AG04449 (cell line): ENCODE measurements at regions not wholly inside any gene's neighbourhood (a gene's known extent, or its start where the extent isn't known, plus 50 kb on each side); places are given as distances from the start of the nearest gene placed in this dataset.
"Not testable (repeated sequence)": the region's sequence is repeated elsewhere in the genome, so short reads cannot be mapped to it uniquely, and the experiment has no call there.

Source experiments
- CTCF ChIA-PET: fragments of 350-600 bp; formaldehyde crosslinking; extraction: SDS; loops from one replicate; lab custom pipeline; 2021; ENCODE audit warnings: antibody characterized with exemption; lab: Yijun Ruan, JAX
- POLR2A ChIA-PET: fragments of 400-600, 350-600 bp; formaldehyde crosslinking; extraction: SDS; loops from one replicate; lab custom pipeline; 2020; ENCODE audit warnings: antibody characterized with exemption, inconsistent platforms; lab: Yijun Ruan, JAX
- DNase-seq: peaks from one replicate; pipeline ENCODE4 v3.0.0-alpha.2; 2010; ENCODE audit warnings: low read depth, low spot score
- H3K4me3 ChIP-seq: 2 replicates; pipeline ENCODE4 v1.5.1; 2011; ENCODE audit warnings: low read depth, mild to moderate bottlenecking, control low read depth, low read length
- CTCF ChIP-seq: IDR thresholded peaks from one replicate; pipeline ENCODE4 v1.5.1; 2011; ENCODE audit warnings: mild to moderate bottlenecking, moderate library complexity, low read length, control low read depth, inconsistent platforms; ENCODE audit not compliant: insufficient read depth; ENCODE audit errors: missing control alignments

- ChIA-PET POLR2A (no interaction called here), CTCF (no interaction called here)
- H3K4me3 ChIP-seq = no peak overlapping the region
- no peak for TF ChIP-seq CTCF
- no peak for DNase-seq
These were observed 552.3 kb upstream of the GRM3 start for GRCh38 chr7:86091369-86091768.

GRCh38 chr7:86089455-86089854 is 554.3 kb upstream of the GRM3 start:
- no peak overlapping the region for H3K4me3 ChIP-seq
- no peak for TF ChIP-seq CTCF
- ChIA-PET POLR2A (no interaction called here), CTCF (no interaction called here)
- DNase-seq = no peak

- POLR2A ChIA-PET, CTCF ChIA-PET: not testable (repeated sequence)
These were observed 579.1 kb upstream of the GRM3 start for GRCh38 chr7:86064572-86064971.

GRCh38 chr7:86058649-86059048 is 585.1 kb upstream of the GRM3 start:
- DNase-seq = no peak
- H3K4me3 ChIP-seq = no peak overlapping the region
- POLR2A ChIA-PET = no interaction called here
- TF ChIP-seq CTCF = no peak
- CTCF ChIA-PET = no interaction called here

More at GRCh38 chr7:86064572-86064971, 579.1 kb upstream of the GRM3 start:
- not testable (repeated sequence) for H3K4me3 ChIP-seq, DNase-seq

- DNase-seq = no peak
- POLR2A ChIA-PET = no interaction called here
- no peak for TF ChIP-seq CTCF
- no peak overlapping the region for H3K4me3 ChIP-seq
- CTCF ChIA-PET = no interaction called here
These were observed 592.8 kb upstream of the GRM3 start for GRCh38 chr7:86050918-86051317.

GRCh38 chr7:86049910-86050309 is 593.8 kb upstream of the GRM3 start:
- TF ChIP-seq CTCF = no peak

GRCh38 chr7:86045197-86045596 is 598.5 kb upstream of the GRM3 start:
- DNase-seq, CTCF ChIA-PET, H3K4me3 ChIP-seq, POLR2A ChIA-PET: not testable (repeated sequence)

More at GRCh38 chr7:86049910-86050309, 593.8 kb upstream of the GRM3 start:
- POLR2A ChIA-PET = no interaction called here
- no peak for DNase-seq
- no peak overlapping the region for H3K4me3 ChIP-seq
- CTCF ChIA-PET = no interaction called here

GRCh38 chr7:86025807-86026206 is 617.9 kb upstream of the GRM3 start:
- POLR2A ChIA-PET = no interaction called here
- CTCF ChIA-PET = no interaction called here
- TF ChIP-seq CTCF = no peak

More at GRCh38 chr7:86025807-86026206, 617.9 kb upstream of the GRM3 start:
- no peak overlapping the region for H3K4me3 ChIP-seq
- DNase-seq = no peak
